NCI-H82 treated with DMSO at 0.1 percent for 48 hours (cell line): ENCODE measurements at regions not wholly inside any gene's neighbourhood (a gene's known extent, or its start where the extent isn't known, plus 50 kb on each side); places are given as distances from the start of the nearest gene placed in this dataset.
"Not testable (repeated sequence)": the region's sequence is repeated elsewhere in the genome, so short reads cannot be mapped to it uniquely, and the experiment has no call there.

Source experiments
- DNase-seq: peaks from one replicate; lab custom pipeline; 2025; ENCODE audit not compliant: unreplicated experiment; lab: John Stamatoyannopoulos, UW

- DNase-seq, result no peak
Measured at GRCh38 chr1:213523781-213524398, 463.9 kb upstream of the PROX1 start.

- DNase-seq, result no peak
Measured at GRCh38 chr1:213526306-213526705, 461.5 kb upstream of the PROX1 start.

- no peak for DNase-seq
Measured at GRCh38 chr1:213530611-213531320, 457.0 kb upstream of the PROX1 start.

- no peak for DNase-seq
Measured at GRCh38 chr1:213531369-213532310, 456.1 kb upstream of the PROX1 start.

- DNase-seq, result no peak
Measured at GRCh38 chr1:213533125-213533524, 454.6 kb upstream of the PROX1 start.

GRCh38 chr1:213535679-213536078, 452.1 kb upstream of the PROX1 start:
- DNase-seq, result no peak

GRCh38 chr1:213538251-213538650, 449.5 kb upstream of the PROX1 start:
- no peak for DNase-seq

- no peak for DNase-seq
Measured at GRCh38 chr1:213539464-213539863, 448.3 kb upstream of the PROX1 start.

GRCh38 chr1:213541641-213542040, 446.1 kb upstream of the PROX1 start:
- no peak for DNase-seq

- DNase-seq, result not testable (repeated sequence)
Measured at GRCh38 chr1:213545181-213545580, 442.6 kb upstream of the PROX1 start.

- DNase-seq, result no peak
Measured at GRCh38 chr1:213549982-213550381, 437.8 kb upstream of the PROX1 start.

- DNase-seq, result no peak
Measured at GRCh38 chr1:213550804-213551203, 437.0 kb upstream of the PROX1 start.

- DNase-seq, result no peak
Measured at GRCh38 chr1:213552045-213552444, 435.7 kb upstream of the PROX1 start.

- no peak for DNase-seq
Measured at GRCh38 chr1:213560226-213560625, 427.5 kb upstream of the PROX1 start.

- DNase-seq, result no peak
Measured at GRCh38 chr1:213561870-213562269, 425.9 kb upstream of the PROX1 start.

GRCh38 chr1:213564215-213564659, 423.5 kb upstream of the PROX1 start:
- DNase-seq, result peak; percentile 13

GRCh38 chr1:213568929-213569815, 418.6 kb upstream of the PROX1 start:
- DNase-seq, result no peak

GRCh38 chr1:213569816-213570150, 418.0 kb upstream of the PROX1 start:
- DNase-seq, result no peak

- no peak for DNase-seq
Measured at GRCh38 chr1:213570487-213570886, 417.3 kb upstream of the PROX1 start.

- DNase-seq, result no peak
Measured at GRCh38 chr1:213571419-213571818, 416.4 kb upstream of the PROX1 start.

GRCh38 chr1:213571843-213572242, 415.9 kb upstream of the PROX1 start:
- DNase-seq, result no peak
